LNCAP (cell line): ENCODE measurements at regions not wholly inside any gene's neighbourhood (a gene's known extent, or its start where the extent isn't known, plus 50 kb on each side); places are given as distances from the start of the nearest gene placed in this dataset.

Experiments used
- TF ChIP-seq, protein P1 (sequence below): fragments of 450-650 bp; IDR thresholded peaks from 2 replicates; pipeline ENCODE4 v1.5.1; 2017; ENCODE audit warnings: mild to moderate bottlenecking

DNA sequence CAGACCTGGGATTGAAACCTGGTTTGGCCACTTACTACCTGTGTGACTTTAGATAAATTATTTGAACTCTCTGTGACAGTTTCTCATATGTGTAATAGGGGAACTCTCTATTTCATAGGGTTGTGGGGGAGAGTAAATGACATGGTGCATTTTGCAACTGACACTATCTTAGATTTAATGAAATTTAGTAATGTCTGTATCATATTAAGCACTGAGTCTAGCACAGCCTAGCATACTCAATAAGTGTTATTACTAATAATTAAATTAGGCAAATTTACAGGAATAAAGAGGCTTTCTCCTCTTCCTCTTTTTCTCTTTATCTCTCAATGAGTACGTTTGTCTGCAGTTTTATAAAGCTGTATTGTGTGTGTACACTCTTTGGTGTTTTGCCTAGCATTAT lies 80.2 kb upstream of the MACF1 start:
- TF ChIP-seq, protein P1, sequence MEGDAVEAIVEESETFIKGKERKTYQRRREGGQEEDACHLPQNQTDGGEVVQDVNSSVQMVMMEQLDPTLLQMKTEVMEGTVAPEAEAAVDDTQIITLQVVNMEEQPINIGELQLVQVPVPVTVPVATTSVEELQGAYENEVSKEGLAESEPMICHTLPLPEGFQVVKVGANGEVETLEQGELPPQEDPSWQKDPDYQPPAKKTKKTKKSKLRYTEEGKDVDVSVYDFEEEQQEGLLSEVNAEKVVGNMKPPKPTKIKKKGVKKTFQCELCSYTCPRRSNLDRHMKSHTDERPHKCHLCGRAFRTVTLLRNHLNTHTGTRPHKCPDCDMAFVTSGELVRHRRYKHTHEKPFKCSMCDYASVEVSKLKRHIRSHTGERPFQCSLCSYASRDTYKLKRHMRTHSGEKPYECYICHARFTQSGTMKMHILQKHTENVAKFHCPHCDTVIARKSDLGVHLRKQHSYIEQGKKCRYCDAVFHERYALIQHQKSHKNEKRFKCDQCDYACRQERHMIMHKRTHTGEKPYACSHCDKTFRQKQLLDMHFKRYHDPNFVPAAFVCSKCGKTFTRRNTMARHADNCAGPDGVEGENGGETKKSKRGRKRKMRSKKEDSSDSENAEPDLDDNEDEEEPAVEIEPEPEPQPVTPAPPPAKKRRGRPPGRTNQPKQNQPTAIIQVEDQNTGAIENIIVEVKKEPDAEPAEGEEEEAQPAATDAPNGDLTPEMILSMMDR = no peak

DNA sequence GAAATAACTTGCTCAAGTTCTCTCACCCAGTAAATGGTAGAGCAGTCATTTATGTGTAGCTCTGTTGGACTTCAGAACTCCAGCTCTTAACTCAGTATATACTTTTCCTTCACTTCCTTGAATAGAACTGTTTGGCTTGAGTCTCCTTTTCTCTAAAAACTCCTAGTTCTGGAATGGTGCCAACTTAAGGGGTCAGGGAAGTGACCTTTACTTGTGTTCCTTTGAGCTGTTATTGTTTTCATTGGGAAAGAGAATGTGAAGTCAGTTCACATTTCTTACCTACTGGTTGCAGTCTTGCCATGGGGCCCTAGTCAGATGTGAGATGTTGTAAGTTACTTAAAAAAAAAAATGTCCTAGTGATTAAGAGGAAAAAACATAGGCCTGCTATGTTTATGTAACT lies 77.0 kb upstream of the MACF1 start:
- TF ChIP-seq, protein P1 = no peak

DNA sequence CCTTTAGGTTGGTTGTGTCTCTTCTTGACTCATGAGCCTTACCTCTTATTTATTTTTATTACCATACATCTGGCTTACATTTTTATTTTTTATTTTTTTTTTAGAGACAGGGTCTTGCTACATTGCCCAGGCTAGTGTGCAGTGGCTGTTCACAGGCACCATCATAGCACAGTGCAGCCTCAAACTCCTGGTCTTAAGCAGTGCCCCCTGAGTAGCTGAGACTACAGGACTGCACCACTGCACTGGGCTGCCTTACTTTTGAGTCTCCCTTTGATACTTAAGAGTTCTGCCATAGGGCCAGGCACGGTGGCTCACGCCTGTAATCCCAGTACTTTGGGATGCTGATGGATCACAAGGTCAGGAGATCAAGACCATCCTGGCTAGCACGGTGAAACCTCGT lies 76.4 kb upstream of the MACF1 start:
- TF ChIP-seq, protein P1 = no peak

DNA sequence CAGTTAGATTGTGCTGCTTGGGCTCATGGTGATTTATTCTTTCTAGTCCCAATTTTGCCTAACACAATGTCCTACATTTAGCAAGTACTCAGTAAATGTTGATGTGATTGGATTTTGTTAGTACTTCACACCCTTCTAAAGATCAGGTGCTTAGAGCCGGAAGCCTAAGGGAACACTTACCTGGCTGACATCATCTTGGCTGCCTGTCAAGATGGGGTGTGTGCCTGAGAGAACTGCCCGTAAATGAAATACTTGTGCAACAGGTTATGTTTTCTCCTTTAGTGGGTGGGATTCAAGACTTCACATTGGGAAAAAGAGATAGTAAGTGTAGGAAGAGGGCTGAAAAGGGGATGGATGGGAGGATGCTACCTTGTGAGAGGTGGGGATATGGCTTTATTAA lies 75.5 kb upstream of the MACF1 start:
- TF ChIP-seq, protein P1 = no peak

DNA sequence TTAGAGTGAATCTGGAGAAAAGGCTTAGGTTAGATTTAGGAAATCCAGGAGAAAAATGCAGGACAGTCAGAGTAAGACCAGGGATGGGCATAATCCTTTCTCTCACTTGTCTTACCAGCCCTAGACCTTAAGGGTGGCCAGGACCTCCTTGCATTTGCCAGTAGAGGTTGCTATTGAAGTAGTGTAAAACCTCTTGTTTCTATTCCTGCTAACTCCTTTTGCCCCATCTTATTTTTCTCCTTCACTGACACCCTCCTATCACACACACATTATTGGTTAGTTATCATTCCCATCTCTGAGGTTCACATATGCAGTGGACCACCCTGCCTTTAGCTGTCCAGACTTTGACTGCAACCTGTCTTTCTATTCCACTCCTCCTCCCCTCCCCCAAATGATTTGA lies 75.0 kb upstream of the MACF1 start:
- TF ChIP-seq, protein P1 = no peak; the same call in 1 of the 2 replicates

DNA sequence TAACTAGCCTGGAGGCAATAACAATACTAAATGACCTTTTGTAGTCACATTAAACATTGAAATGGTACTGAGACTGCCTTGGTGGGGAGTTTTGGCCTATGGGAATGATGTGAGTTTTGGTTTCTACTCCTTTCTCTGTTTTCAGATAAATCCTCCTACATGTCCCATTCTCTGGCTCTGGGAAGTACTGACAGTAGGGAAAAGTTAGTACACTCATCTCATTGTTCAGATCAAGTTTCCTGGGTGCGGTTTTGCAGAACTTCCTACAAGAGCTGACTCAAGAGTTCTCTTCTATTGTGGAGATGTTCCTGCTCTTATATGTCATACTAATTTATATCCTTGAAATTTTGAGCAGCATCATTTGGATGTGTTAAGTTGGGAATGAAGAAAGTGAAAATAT lies 74.2 kb upstream of the MACF1 start:
- TF ChIP-seq, protein P1 = no peak

DNA sequence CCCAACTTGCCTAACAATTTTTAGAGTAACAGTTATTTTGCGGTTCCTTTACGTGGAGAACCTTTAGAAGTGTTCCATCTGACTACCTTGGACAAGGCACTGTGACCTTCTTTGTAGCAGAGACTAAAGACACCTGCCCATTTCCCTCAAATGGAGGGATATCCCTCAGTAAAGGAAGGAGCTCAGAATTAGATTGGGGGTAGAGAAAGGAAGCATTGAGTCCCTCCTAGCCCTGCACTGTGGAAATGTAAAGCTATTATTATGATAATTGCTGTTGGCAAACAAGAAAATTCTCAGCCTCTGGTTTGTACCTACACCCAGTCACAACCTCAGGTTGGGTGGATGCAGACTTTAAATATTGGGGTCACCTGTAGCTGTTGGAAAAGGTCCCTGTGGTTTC lies 72.6 kb upstream of the MACF1 start:
- TF ChIP-seq, protein P1 = no peak
